ENCODE measurements at regions not wholly inside any gene's neighbourhood (a gene's known extent, or its start where the extent isn't known, plus 50 kb on each side); places are given as distances from the start of the nearest gene placed in this dataset.

- no peak for DNase-seq (ENCODE audit: low read depth)
Measured at GRCh38 chr4:156654410-156654809, 317.2 kb downstream of the PDGFC start.

- DNase-seq (ENCODE audit: low read depth) = no peak
Measured at GRCh38 chr4:156643826-156644225, 327.8 kb downstream of the PDGFC start.

- DNase-seq (ENCODE audit: low read depth) = peak; percentile 35
Measured at GRCh38 chr4:156642161-156642560, 329.4 kb downstream of the PDGFC start.

DNA sequence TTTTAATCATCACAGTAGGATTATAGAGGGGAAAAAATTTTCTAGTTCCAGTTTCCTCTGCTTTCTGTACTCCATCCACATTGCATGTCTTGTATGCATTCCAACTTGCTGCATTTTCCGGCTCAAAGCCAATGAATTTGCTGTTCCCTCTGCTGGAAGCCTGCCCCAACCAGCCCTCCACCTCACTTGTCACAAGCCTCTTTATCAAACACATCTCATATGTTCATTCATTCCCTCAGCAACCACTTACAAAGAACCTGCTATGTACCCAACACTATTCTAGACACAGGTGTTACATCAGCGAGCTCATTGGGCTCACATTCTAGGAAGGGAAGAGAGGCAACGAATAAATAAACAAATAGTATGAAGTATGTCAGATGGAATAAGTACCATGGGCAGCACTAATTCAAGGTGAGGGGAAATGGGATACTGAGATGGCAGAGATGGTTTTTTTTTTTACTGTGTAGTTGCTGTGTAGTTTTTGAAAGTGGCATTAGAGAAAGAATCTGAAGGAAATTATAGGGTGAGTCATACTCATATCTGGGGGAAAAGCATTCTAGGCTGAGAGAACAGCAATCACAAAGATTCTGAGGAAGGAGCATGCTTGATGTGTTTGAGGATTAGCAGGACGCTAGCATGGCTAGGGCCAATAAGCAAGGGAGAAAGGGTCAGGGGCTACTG is 332.5 kb downstream of the PDGFC start:
- peak; percentile 20 for DNase-seq (ENCODE audit: low read depth)

- DNase-seq (ENCODE audit: low read depth) = peak; percentile 17
Measured at GRCh38 chr4:156638334-156638733, 333.3 kb downstream of the PDGFC start.

GRCh38 chr4:156636381-156636780 is 335.2 kb downstream of the PDGFC start:
- no peak for DNase-seq (ENCODE audit: low read depth)

- DNase-seq (ENCODE audit: low read depth) = no peak
Measured at GRCh38 chr4:156635051-156635450, 336.5 kb downstream of the PDGFC start.

DNA sequence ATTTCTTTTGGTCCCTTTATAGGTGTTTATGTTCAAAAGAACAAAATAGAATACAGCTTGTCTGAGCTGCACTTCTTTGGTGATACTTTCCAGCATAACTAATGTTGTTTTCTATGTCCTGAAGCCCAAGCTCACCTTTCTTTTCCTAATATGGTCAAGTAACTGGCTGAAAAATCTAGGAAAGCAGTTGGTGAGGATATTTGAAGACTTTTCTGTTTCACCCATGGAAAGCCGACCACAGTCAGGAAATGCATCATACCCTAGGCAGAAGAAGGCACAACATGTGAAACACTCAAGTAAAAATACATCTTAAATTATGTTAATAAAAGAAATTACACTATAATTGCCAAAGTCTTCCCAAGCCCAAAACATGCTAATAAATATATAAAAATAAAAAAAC is 337.0 kb downstream of the PDGFC start:
- no peak for DNase-seq (ENCODE audit: low read depth)

DNA sequence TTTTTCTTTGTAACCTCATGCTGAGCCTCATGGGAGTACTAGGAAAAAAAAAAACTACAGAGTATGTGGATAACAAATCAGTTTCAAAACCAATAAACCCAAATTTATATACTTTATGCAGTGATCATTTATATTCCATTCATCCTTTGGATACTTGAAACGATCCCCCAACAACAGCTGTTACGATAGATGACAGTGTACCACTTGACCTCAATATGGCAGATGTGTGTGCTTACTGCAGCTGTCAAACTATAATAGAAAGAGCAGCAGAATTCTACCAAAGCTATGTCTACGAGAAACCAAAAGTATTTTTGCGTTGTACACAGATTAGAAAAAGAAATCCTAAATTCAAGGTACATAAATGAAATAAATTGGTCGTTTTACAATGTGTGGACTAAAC is 337.8 kb downstream of the PDGFC start:
- DNase-seq (ENCODE audit: low read depth) = no peak

DNA sequence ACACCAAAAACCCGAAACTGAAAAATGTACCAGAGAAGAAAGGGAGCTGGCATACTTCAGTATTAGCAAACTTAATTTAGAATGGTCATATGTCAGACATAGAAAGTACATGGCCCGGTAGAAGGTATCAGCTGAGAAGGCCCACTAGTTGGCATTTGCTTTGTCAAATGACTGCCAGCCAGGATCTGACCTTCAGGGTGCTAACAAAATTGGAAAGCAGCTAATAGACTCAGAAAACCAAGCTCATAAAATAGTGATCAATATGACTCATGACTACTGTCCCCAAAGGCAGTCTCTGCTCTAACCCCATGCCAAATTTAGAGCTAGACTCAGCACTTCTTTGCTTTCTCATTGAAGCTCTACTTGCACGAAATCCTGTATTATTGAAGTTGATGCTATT is 342.7 kb downstream of the PDGFC start:
- DNase-seq (ENCODE audit: low read depth) = no peak

DNA sequence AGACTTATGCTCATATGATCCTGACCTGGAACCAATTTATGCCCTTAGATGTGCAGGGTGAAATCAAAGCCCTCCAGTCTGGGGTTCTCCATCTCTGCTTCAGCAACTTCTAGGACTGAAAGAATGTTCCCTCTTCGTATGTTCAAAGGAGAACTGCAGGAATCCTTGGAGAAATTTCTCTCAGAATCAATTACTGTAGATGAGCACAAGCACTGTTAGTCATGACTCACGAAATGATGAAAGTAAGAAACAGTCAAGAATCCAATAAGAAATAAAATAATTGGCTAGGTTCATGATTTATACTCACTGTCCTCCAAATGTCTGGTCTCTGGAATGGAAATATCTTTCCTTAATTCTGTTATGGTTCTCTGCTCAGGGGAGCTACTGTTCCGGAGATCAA is 348.2 kb downstream of the PDGFC start:
- DNase-seq (ENCODE audit: low read depth) = no peak

DNA sequence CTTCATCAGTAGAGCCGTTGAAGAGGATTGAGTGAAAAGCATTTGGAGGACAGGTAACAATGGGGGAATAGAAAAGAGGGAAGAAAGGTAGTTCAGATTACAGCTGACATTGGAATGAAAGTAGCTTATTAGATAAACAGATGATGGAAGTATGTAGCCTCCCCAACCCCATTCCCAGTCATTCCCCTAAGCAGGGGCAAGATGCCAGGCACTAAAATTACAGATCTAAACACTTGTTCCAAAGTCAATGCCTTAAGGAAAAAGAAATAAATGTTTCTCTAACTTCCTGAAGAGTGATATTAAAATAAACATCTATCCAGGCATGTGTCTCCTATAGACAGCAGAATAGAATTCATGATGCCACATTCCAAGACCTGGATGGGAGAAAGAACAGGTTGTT is 350.8 kb downstream of the PDGFC start:
- DNase-seq (ENCODE audit: low read depth) = no peak

DNA sequence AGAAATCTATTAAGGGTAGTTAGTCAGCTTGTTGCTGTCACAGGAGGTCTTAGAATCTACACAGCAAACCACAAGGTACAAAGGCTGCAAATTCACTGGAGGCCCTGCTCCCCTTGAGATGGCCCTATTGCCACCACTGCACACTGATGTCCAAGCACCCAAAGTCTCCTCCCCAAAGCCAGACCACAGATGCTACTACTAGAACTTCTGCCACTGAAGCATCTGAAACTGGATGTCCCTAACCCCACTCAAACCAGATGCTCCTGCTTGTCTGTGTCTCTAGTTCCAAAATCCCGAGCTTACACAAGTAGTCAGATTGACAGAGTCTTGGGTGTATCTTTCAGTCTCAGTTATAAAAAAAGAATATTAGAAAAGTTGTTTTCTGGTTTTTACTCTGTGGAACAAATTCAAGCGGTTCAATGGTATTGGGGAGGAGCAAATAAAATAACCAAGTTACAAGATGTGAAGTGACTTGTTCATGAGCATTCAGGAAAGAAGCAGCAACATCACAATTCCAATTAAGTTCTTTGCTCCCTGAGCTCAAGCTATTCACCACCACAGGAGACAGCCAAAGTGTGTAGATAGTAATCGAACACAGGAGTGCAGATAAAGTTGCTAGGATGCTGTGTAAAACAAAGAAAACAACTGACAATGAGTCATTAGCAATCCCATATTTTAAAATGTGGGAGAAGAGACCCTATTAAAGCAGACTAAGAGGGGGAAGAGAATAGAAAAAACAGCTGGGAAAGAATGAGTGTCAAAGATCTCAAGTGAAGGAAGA is 352.3 kb downstream of the PDGFC start:
- no peak for DNase-seq (ENCODE audit: low read depth)

- DNase-seq (ENCODE audit: low read depth) = peak; percentile 98
Measured at GRCh38 chr4:156615066-156615531, 356.5 kb downstream of the PDGFC start.

GRCh38 chr4:156614536-156614935 is 357.1 kb downstream of the PDGFC start:
- DNase-seq (ENCODE audit: low read depth) = no peak

DNA sequence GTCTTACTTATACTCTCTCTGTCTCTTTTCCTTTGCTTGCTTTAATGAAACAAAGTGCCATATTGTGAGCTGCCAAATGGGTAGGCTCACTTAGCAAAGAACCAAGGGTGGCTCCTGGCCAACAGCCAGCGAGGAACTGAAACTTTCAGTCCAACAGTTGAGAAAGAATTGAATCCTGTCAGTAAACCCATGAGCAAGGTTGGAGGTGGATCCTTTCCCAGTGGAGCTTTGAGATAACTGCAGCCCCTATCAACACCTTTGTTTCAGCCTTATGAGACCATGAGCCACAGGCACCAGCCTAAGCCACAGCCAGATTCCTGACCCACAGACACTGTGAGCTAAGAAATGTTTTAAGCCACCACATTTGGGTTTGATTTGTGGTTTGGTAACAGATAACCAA is 362.2 kb downstream of the PDGFC start:
- DNase-seq (ENCODE audit: low read depth) = peak; percentile 39

DNA sequence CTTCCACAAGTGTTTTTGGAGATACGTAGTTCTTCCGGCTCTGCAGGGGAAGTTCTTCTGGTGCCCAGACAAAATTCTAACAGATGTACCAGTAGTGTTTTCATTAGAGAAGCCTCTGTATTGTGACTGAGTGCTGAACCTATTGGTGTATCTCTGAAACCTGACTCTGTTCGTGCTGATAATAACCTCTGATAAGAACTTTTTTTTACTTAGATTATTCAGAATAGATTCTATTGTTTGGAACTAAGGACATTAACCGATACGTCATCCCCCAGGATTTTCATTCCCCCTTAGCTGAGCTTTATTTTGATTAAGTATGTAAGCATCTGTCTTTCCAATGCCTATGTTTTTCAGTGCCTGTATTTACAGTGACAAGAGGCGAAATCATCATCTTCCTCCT is 362.9 kb downstream of the PDGFC start:
- no peak for DNase-seq (ENCODE audit: low read depth)

GRCh38 chr4:156607478-156607857 is 364.1 kb downstream of the PDGFC start:
- no peak for DNase-seq (ENCODE audit: low read depth)

GRCh38 chr4:156606554-156607477 is 364.8 kb downstream of the PDGFC start:
- DNase-seq (ENCODE audit: low read depth) = peak; percentile 96

DNA sequence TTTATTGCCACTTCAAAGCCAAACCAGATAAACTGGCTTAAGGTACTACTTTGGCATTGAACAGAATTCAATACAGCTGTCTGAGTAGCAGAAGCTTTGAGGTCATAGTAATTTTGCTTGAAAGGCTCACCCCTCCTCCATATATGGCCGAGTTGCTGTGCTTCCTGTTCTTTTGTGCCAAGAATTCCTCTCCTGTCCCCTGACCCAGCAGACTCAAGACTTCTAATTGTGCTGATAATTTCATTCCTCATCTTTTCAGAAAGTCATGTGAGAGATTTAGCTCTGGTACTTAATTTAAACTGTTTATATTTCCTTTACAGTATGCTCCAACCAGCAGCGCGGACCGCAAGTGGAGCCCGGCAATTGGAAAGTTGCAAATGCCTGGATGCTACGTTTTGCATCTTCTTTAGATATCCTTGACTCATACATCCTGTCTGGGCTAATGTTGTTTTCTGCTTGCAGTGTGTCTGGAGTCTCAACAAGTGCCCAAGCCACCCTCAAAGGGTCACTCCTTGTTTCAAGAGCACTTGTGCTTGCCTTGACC is 373.4 kb downstream of the PDGFC start:
- DNase-seq (ENCODE audit: low read depth) = peak; percentile 18

DNA sequence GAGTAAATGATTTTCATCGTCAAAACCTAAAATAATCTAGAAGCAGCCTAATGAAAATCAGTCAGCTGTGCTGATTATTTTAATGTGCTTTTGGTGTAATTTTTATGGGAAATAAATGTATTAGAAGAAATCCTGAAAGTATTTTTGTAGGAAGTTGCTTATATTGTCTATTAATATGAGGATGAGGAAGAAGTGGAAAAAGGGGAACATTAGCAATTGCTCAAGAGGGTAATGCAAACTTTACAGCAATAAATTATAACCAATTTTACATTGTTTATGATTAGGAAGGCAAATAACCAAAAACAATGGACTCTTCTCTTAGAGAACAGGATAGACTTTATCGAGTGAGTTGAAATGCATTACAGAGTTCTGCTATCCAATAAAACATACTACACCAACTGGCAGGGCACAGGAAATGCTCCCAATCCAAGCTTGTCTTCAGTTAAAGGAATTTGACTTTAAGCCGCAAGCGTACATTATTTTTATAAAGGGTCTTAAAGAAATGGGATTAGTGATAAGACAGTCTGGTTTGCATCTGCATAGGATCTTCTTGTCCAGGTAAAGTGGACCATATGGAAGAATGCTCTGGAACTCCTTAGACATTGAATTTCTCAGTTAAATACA is 374.8 kb downstream of the PDGFC start:
- no peak for DNase-seq (ENCODE audit: low read depth)

- peak; percentile 80 for DNase-seq (ENCODE audit: low read depth)
Measured at GRCh38 chr4:156596026-156596425, 375.6 kb downstream of the PDGFC start.

All from amniotic epithelial cell (primary cell).